B cell (primary cell): ENCODE measurements at regions not wholly inside any gene's neighbourhood (a gene's known extent, or its start where the extent isn't known, plus 50 kb on each side); places are given as distances from the start of the nearest gene placed in this dataset.

Source experiments
- ATAC-seq: fragments of 200-7000 bp; cut with Tn5 transposase; one replicate; pipeline ENCODE4 v1.10.0; 2021; ENCODE audit warnings: low read depth, mild to moderate bottlenecking, moderate number of reproducible peaks, moderate library complexity
- CTCF ChIA-PET: fragments of 350-600 bp; sonication (Branson Sonifier 250); formaldehyde crosslinking; loops from one replicate; lab custom pipeline; 2021; ENCODE audit warnings: antibody characterized with exemption, inconsistent platforms; lab: Charles Lee
- POLR2A ChIA-PET: fragments of 350-600 bp; sonication (Branson Sonifier 250); formaldehyde crosslinking; loops from one replicate; lab custom pipeline; 2021; ENCODE audit warnings: antibody characterized with exemption; lab: Charles Lee
- DNase-seq: peaks from one replicate; pipeline ENCODE4 v3.0.0; 2013
- H2AFZ ChIP-seq: 2 replicates; pipeline ENCODE4 v1.6.1; 2012; ENCODE audit warnings: mild to moderate bottlenecking, low read depth, low read length; ENCODE audit not compliant: insufficient read depth, poor library complexity, severe bottlenecking
- H3K27ac ChIP-seq, 2 donors: 1 replicate in 1 of 2; 2 replicates in 1 of 2; pipeline ENCODE4 v1.5.1; 2012 to 2013; ENCODE audit warnings: low read length in 2 of 2, mild to moderate bottlenecking in 2 of 2, moderate library complexity in 1 of 2
- H3K27me3 ChIP-seq, 4 experiments: fragments of 200-600 bp in 1 of 4; sonication (generic) in 1 of 4; replicated peaks in 1 of 4; 1 replicate in 2 of 4; 2 replicates in 2 of 4; pipeline versions ENCODE4 v1.6.1 to v1.7.0; 2013 to 2016; ENCODE audit warnings: low read length in 3 of 4, mild to moderate bottlenecking in 2 of 4, mixed read lengths in 1 of 4, moderate library complexity in 1 of 4; ENCODE audit not compliant: insufficient read depth in 4 of 4, control insufficient read depth in 3 of 4; ENCODE audit errors: control extremely low read depth in 1 of 4
- H3K36me3 ChIP-seq, 2 experiments: replicated peaks in 1 of 2; 1 replicate in 1 of 2; 2 replicates in 1 of 2; pipeline versions ENCODE4 v1.6.1 to v1.7.1; 2013; ENCODE audit warnings: low read length in 1 of 2; ENCODE audit not compliant: insufficient read depth in 2 of 2, control insufficient read depth in 1 of 2; ENCODE audit errors: control extremely low read depth in 1 of 2, extremely low read depth in 1 of 2
- H3K4me1 ChIP-seq, 2 donors: fragments of 200-600 bp in 1 of 2; sonication (generic) in 1 of 2; 1 replicate in 1 of 2; 2 replicates in 1 of 2; pipeline versions ENCODE4 v1.5.1 to v1.6.1; 2013 to 2017; ENCODE audit warnings: low read length in 2 of 2; ENCODE audit not compliant: control insufficient read depth in 2 of 2, insufficient read depth in 2 of 2
- H3K4me2 ChIP-seq: replicated peaks from 2 replicates; pipeline ENCODE3; 2012; ENCODE audit warnings: mild to moderate bottlenecking, low read depth, low read length; ENCODE audit not compliant: poor library complexity, severe bottlenecking
- H3K4me3 ChIP-seq, 5 experiments: fragments of 200-600 bp in 1 of 5; sonication (generic) in 1 of 5; 1 replicate in 3 of 5; 2 replicates in 2 of 5; pipeline versions ENCODE4 v1.5.1 to v1.7.0; 2011 to 2016; ENCODE audit warnings: low read length in 4 of 5, mild to moderate bottlenecking in 4 of 5, low read depth in 2 of 5, control low read depth in 1 of 5, moderate library complexity in 1 of 5; ENCODE audit not compliant: insufficient read depth in 1 of 5; ENCODE audit errors: control extremely low read depth in 1 of 5, extremely low read depth in 1 of 5
- H3K79me2 ChIP-seq: fragments of 200-600 bp; sonication (generic); one replicate; pipeline ENCODE4 v1.6.0; 2016; ENCODE audit warnings: low read length; ENCODE audit not compliant: control insufficient read depth, insufficient read depth
- H3K9ac ChIP-seq: fragments of 200-600 bp; sonication (generic); 2 replicates; pipeline ENCODE4 v1.6.1; 2017; ENCODE audit warnings: mild to moderate bottlenecking, low read length, moderate library complexity
- H3K9me3 ChIP-seq, 3 donors: one replicate each; pipeline versions ENCODE4 v1.6.1 to v1.7.1; 2013; ENCODE audit warnings: low read length in 2 of 3; ENCODE audit not compliant: control insufficient read depth in 2 of 3, insufficient read depth in 1 of 3; ENCODE audit errors: control extremely low read depth in 1 of 3
- H4K20me1 ChIP-seq: 2 replicates; pipeline ENCODE4 v1.6.0; 2012; ENCODE audit warnings: mild to moderate bottlenecking, low read length; ENCODE audit not compliant: insufficient read depth, control insufficient read depth, poor library complexity, severe bottlenecking
- H3K27ac Mint-ChIP-seq: one replicate; pipeline ENCODE4 v1.8.0; 2021; ENCODE audit warnings: mixed read lengths
- H3K27me3 Mint-ChIP-seq: one replicate; pipeline ENCODE4 v1.8.0; 2021; ENCODE audit warnings: mixed read lengths
- H3K4me1 Mint-ChIP-seq: one replicate; pipeline ENCODE4 v1.8.0; 2021; ENCODE audit warnings: mixed read lengths
- H3K4me3 Mint-ChIP-seq: one replicate; pipeline ENCODE4 v1.8.0; 2021; ENCODE audit warnings: mixed read lengths
- H3K9me3 Mint-ChIP-seq: one replicate; pipeline ENCODE4 v1.8.0; 2022; ENCODE audit warnings: mixed read lengths; ENCODE audit not compliant: insufficient read depth
- WGBS: methylation state at CpG from one replicate; pipeline ENCODE4 v1.1.5; 2013; ENCODE audit warnings: missing lambda C conversion rate; ENCODE audit not compliant: insufficient coverage; 5-methylcytosine and 5-hydroxymethylcytosine counted together
- intact Hi-C: fragments of 100-400 bp; cut with micrococcal nuclease; formaldehyde crosslinking; loops from one replicate; pipeline ENCODE4 v1.10.0; 2022
- TF ChIP-seq, protein P1 (sequence below): fragments of 200-600 bp; IDR thresholded peaks from one replicate; pipeline ENCODE4 v1.8.0; 2022; ENCODE audit warnings: antibody characterized with exemption, mild to moderate bottlenecking

DNA sequence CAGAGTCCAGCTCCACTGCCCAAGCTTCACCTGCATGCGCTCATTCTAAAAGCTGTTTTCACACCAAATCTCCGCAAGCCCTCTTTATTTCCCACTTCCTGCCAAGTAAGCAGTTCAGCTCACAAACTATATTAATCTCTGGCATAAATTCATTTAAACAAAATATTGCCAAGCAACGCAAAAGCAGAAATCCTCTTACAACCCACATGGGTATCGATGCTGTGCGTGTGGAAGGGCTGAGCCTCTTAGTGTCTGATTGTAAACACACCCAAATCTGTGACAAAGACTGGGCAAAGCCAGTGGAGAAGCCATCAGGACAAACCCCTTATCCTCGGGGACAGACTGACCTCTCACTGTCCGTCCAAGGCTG lies 124.3 kb upstream of the ATP2B2 start:
- CTCF ChIA-PET, result no interaction called here
- H3K27me3 Mint-ChIP-seq, result peaks cover 22% of the 10 kb centered on the region
- 88% methylated on average over 7 of the region's 7 CpGs for WGBS
- no peaks in the 10 kb centered on the region for H4K20me1 ChIP-seq
- H3K4me1 Mint-ChIP-seq, result no peaks in the 10 kb centered on the region
- H3K27ac ChIP-seq, result no peak overlapping the region
- no peak overlapping the region for H3K27ac Mint-ChIP-seq
- H3K4me1 ChIP-seq, result no peaks in the 10 kb centered on the region
- peaks cover 0 to 7% (median 0%) of the 10 kb centered on the region in 4 experiments for H3K27me3 ChIP-seq
- H2AFZ ChIP-seq, result no peak overlapping the region
- no peak overlapping the region for H3K4me3 ChIP-seq
- ATAC-seq (no peak), DNase-seq (no peak)
- no peak overlapping the region for H3K4me3 Mint-ChIP-seq
- H3K9ac ChIP-seq, result no peak overlapping the region
- H3K79me2 ChIP-seq, result no peaks in the 10 kb centered on the region
- no peaks in the 10 kb centered on the region for H3K9me3 ChIP-seq
- no peaks in the 10 kb centered on the region for H3K9me3 Mint-ChIP-seq
- TF ChIP-seq, protein P1, sequence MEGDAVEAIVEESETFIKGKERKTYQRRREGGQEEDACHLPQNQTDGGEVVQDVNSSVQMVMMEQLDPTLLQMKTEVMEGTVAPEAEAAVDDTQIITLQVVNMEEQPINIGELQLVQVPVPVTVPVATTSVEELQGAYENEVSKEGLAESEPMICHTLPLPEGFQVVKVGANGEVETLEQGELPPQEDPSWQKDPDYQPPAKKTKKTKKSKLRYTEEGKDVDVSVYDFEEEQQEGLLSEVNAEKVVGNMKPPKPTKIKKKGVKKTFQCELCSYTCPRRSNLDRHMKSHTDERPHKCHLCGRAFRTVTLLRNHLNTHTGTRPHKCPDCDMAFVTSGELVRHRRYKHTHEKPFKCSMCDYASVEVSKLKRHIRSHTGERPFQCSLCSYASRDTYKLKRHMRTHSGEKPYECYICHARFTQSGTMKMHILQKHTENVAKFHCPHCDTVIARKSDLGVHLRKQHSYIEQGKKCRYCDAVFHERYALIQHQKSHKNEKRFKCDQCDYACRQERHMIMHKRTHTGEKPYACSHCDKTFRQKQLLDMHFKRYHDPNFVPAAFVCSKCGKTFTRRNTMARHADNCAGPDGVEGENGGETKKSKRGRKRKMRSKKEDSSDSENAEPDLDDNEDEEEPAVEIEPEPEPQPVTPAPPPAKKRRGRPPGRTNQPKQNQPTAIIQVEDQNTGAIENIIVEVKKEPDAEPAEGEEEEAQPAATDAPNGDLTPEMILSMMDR, result no peak
- intact Hi-C loops, result no loop called here
- POLR2A ChIA-PET, result no interaction called here
- H3K4me2 ChIP-seq, result no peak overlapping the region
- no peaks in the 10 kb centered on the region for H3K36me3 ChIP-seq

DNA sequence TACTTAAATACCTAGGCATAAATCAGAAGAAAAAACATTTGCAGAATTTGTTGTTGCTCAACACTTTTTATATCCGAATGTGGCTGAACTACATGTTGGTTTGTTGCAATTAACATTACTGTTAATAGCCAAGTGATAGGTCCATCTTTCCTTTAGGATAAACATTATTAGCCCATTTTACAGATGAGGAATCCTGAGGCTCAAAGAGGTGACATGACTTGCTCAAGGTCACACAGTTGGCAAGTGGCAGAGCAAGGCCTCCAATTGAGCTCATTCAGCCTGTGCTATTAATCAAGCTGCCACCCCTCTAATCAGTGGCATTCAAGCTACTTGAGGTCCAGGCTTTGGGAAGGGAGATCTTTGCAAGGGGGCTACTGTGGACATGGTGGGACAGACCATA lies 125.8 kb upstream of the ATP2B2 start:
- Histone ChIP-seq H3K4me1 (no peaks in the 10 kb centered on the region), H3K27ac (no peak overlapping the region), H3K36me3 (no peaks in the 10 kb centered on the region), H3K9me3 (peaks cover 0 to 8% (median 0%) of the 10 kb centered on the region in 3 donors), H2AFZ (no peak overlapping the region), H4K20me1 (no peaks in the 10 kb centered on the region), H3K79me2 (no peaks in the 10 kb centered on the region), H3K4me3 (no peak overlapping the region), H3K27me3 (peaks cover 0 to 7% (median 0%) of the 10 kb centered on the region in 4 experiments), H3K9ac (no peak overlapping the region), H3K4me2 (no peak overlapping the region)
- no peak overlapping the region for H3K27ac Mint-ChIP-seq
- H3K9me3 Mint-ChIP-seq, result no peaks in the 10 kb centered on the region
- H3K27me3 Mint-ChIP-seq, result peaks cover 26% of the 10 kb centered on the region
- ATAC-seq (no peak), DNase-seq (no peak)
- intact Hi-C loops, result no loop called here
- WGBS, result no CpG with 5 or more reads among the region's 1 CpG
- TF ChIP-seq, protein P1, result no peak
- H3K4me3 Mint-ChIP-seq, result no peak overlapping the region
- POLR2A ChIA-PET, result no interaction called here
- CTCF ChIA-PET, result no interaction called here
- no peaks in the 10 kb centered on the region for H3K4me1 Mint-ChIP-seq
